Esophagus squamous epithelium (tissue), 4 donors: ENCODE measurements at regions not wholly inside any gene's neighbourhood (a gene's known extent, or its start where the extent isn't known, plus 50 kb on each side); places are given as distances from the start of the nearest gene placed in this dataset.

Source experiments
- CTCF ChIP-seq, 6 experiments: fragments of 450-650 bp in 4 of 6; fragments of 200-600 bp in 2 of 6; sonication (generic) in 2 of 6; IDR thresholded peaks; one replicate each; pipeline ENCODE4 v1.5.1; 2016 to 2019; ENCODE audit warnings: antibody characterized with exemption in 6 of 6, mild to moderate bottlenecking in 4 of 6, moderate library complexity in 4 of 6
- POLR2A ChIP-seq, 4 donors: fragments of 450-650 bp; IDR thresholded peaks; one replicate each; pipeline ENCODE4 v1.6.1; 2017; ENCODE audit warnings: antibody characterized with exemption in 4 of 4, mild to moderate bottlenecking in 4 of 4, moderate library complexity in 3 of 4

- TF ChIP-seq CTCF (IDR thresholded peaks at IDR 0.05): no peak
- TF ChIP-seq POLR2A (IDR thresholded peaks at IDR 0.05): no peak
Observed at GRCh38 chr7:89987665-89988064, 166.6 kb upstream of the STEAP1 start.
